Myocyte (in vitro differentiated cells): ENCODE measurements at regions not wholly inside any gene's neighbourhood (a gene's known extent, or its start where the extent isn't known, plus 50 kb on each side); places are given as distances from the start of the nearest gene placed in this dataset.

Source experiments
- DNase-seq: peaks from one replicate; pipeline ENCODE4 v3.0.0-alpha.2; 2012; ENCODE audit warnings: low read depth

GRCh38 chr18:44197832-44198611 is 482.7 kb upstream of the SETBP1 start:
- peak; percentile 22 for DNase-seq

- DNase-seq, result peak; percentile 5
Observed at GRCh38 chr18:44198612-44199284, 481.9 kb upstream of the SETBP1 start.

GRCh38 chr18:44213293-44213692 is 467.4 kb upstream of the SETBP1 start:
- DNase-seq, result no peak

GRCh38 chr18:44214396-44214795 is 466.3 kb upstream of the SETBP1 start:
- DNase-seq, result no peak

- no peak for DNase-seq
Observed at GRCh38 chr18:44216169-44216568, 464.5 kb upstream of the SETBP1 start.

GRCh38 chr18:44227501-44227900 is 453.2 kb upstream of the SETBP1 start:
- no peak for DNase-seq

GRCh38 chr18:44229693-44230108 is 451.0 kb upstream of the SETBP1 start:
- DNase-seq, result peak; percentile 63

- no peak for DNase-seq
Observed at GRCh38 chr18:44231936-44232335, 448.8 kb upstream of the SETBP1 start.

- no peak for DNase-seq
Observed at GRCh38 chr18:44232500-44232899, 448.2 kb upstream of the SETBP1 start.

GRCh38 chr18:44238454-44238853 is 442.2 kb upstream of the SETBP1 start:
- DNase-seq, result no peak

- DNase-seq, result no peak
Observed at GRCh38 chr18:44238911-44239310, 441.8 kb upstream of the SETBP1 start.

- no peak for DNase-seq
Observed at GRCh38 chr18:44241020-44241419, 439.7 kb upstream of the SETBP1 start.

GRCh38 chr18:44245019-44245418 is 435.7 kb upstream of the SETBP1 start:
- no peak for DNase-seq

GRCh38 chr18:44246001-44246400 is 434.7 kb upstream of the SETBP1 start:
- DNase-seq, result peak; percentile 41

- DNase-seq, result no peak
Observed at GRCh38 chr18:44258086-44258485, 422.6 kb upstream of the SETBP1 start.

- no peak for DNase-seq
Observed at GRCh38 chr18:44258576-44258975, 422.1 kb upstream of the SETBP1 start.

- DNase-seq, result no peak
Observed at GRCh38 chr18:44259610-44260009, 421.1 kb upstream of the SETBP1 start.

- no peak for DNase-seq
Observed at GRCh38 chr18:44265437-44265836, 415.3 kb upstream of the SETBP1 start.

- DNase-seq, result no peak
Observed at GRCh38 chr18:44273298-44273697, 407.4 kb upstream of the SETBP1 start.

- no peak for DNase-seq
Observed at GRCh38 chr18:44280479-44280878, 400.2 kb upstream of the SETBP1 start.

- no peak for DNase-seq
Observed at GRCh38 chr18:44286049-44286448, 394.6 kb upstream of the SETBP1 start.

- no peak for DNase-seq
Observed at GRCh38 chr18:44290366-44290977, 390.2 kb upstream of the SETBP1 start.
